NT2/D1 (cell line): ENCODE measurements at regions not wholly inside any gene's neighbourhood (a gene's known extent, or its start where the extent isn't known, plus 50 kb on each side); places are given as distances from the start of the nearest gene placed in this dataset.

Source experiments
- SUZ12 ChIP-seq: IDR thresholded peaks from 2 replicates; pipeline ENCODE4 v1.6.1; 2011; ENCODE audit not compliant: insufficient read length, insufficient read depth; ENCODE audit errors: extremely low read depth
- YY1 ChIP-seq: IDR thresholded peaks from 2 replicates; pipeline ENCODE4 v1.6.1; 2011; ENCODE audit not compliant: insufficient read length, insufficient read depth
- ZNF274 ChIP-seq: IDR thresholded peaks from 2 replicates; pipeline ENCODE4 v1.6.1; 2011; ENCODE audit warnings: mild to moderate bottlenecking, low read depth, low read length

DNA sequence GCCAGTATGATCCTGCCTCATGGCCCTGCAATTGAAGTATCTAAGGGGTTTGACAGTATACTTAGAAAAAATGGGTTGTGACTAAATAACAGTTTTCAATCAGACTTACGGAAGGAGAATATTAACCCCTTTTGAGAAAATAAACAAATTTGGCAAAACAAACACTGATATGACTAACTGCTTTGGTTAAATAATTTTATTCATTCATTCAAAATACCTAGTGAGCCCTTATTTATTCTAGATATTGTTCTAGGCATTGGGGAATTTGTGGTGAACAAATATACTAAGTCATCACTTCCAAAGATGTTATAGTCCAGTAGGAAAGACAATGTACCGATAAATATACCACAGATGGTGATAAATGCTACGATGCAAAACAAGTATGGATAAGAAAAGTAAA, 358.7 kb downstream of the TGFB2 start:
- TF ChIP-seq ZNF274, result no peak
- TF ChIP-seq YY1, result no peak
- no peak for TF ChIP-seq SUZ12
